HepG2 (cell line): ENCODE measurements at regions not wholly inside any gene's neighbourhood (a gene's known extent, or its start where the extent isn't known, plus 50 kb on each side); places are given as distances from the start of the nearest gene placed in this dataset.

Experiments
- ATAC-seq: fragments of 200-7000 bp; cut with Tn5 transposase; 3 replicates; pipeline ENCODE4 v1.9.1; 2020; ENCODE audit warnings: mild to moderate bottlenecking, moderate library complexity
- BruUV-seq: library from RNA; stranded (reverse); fragments of 400-500 nt; replicated peaks from 2 replicates; lab custom pipeline; 2021; lab: Mats Ljungman, UMichigan
- CTCF ChIA-PET: fragments of 300-600 bp; formaldehyde crosslinking; extraction: SDS; loops from one replicate; lab custom pipeline; 2021; ENCODE audit warnings: low total read pairs, inconsistent platforms, low intra/inter-chr PET ratio; lab: Yijun Ruan, JAX
- POLR2A ChIA-PET: fragments of 350-600 bp; sonication (Branson Sonifier 250); formaldehyde crosslinking; loops from one replicate; lab custom pipeline; 2020; ENCODE audit warnings: antibody characterized with exemption, inconsistent platforms; lab: Yijun Ruan, JAX
- DNase-seq: peaks from one replicate; pipeline ENCODE4 v3.0.0-alpha.2; 2015; ENCODE audit warnings: low spot score
- FAIRE-seq: peaks from 3 replicates; lab custom pipeline; 2011; peaks lifted over from hg19 to GRCh38; lab: Jason Lieb, UNC
- H2AFZ ChIP-seq: one replicate; pipeline ENCODE4 v1.6.1; 2011; ENCODE audit warnings: low read length, inconsistent platforms
- H3K27ac ChIP-seq: fragments of 300-600 bp; 3 replicates; pipeline ENCODE4 v1.8.0; 2011; ENCODE audit warnings: mixed run types, mild to moderate bottlenecking, mixed read lengths, low read length, inconsistent platforms; ENCODE audit not compliant: insufficient read depth; ENCODE audit errors: extremely low read length
- H3K27me3 ChIP-seq, 2 experiments: fragments of 200-600 bp in 1 of 2; 2 replicates in 1 of 2; 3 replicates in 1 of 2; pipeline versions ENCODE4 v1.6.0 to v1.8.0; 2011; ENCODE audit warnings: low read length in 2 of 2, mild to moderate bottlenecking in 2 of 2, moderate library complexity in 2 of 2, inconsistent platforms in 1 of 2; ENCODE audit not compliant: insufficient read depth in 2 of 2, control insufficient read depth in 1 of 2
- H3K36me3 ChIP-seq, 2 experiments: fragments of 200-600 bp in 1 of 2; replicated peaks in 1 of 2; 2 replicates in 1 of 2; 3 replicates in 1 of 2; pipeline versions ENCODE4 v1.5.1 to v1.8.0; 2011; ENCODE audit warnings: low read length in 2 of 2, inconsistent platforms in 1 of 2; ENCODE audit not compliant: insufficient read depth in 2 of 2, control insufficient read depth in 1 of 2
- H3K4me1 ChIP-seq: 2 replicates; pipeline ENCODE4 v1.5.1; 2012; ENCODE audit warnings: low read length, inconsistent platforms; ENCODE audit not compliant: insufficient read depth
- H3K4me2 ChIP-seq: 2 replicates; pipeline ENCODE4 v1.6.0; 2011; ENCODE audit warnings: low read depth, low read length, inconsistent platforms
- H3K4me3 ChIP-seq, 3 experiments: fragments of 200-600 bp in 1 of 3; sonication (generic), shearing (Covaris generic) in 1 of 3; replicated peaks in 1 of 3; 2 replicates each; pipeline ENCODE4 v1.5.1; 2011 to 2016; ENCODE audit warnings: low read length in 3 of 3, inconsistent platforms in 2 of 3, low read depth in 2 of 3, mild to moderate bottlenecking in 2 of 3, control low read depth in 1 of 3, mixed read lengths in 1 of 3; ENCODE audit not compliant: insufficient read depth in 1 of 3
- H3K79me2 ChIP-seq: one replicate; pipeline ENCODE4 v1.6.1; 2011; ENCODE audit warnings: low read length, inconsistent platforms; ENCODE audit not compliant: insufficient read depth
- H3K9ac ChIP-seq: 2 replicates; pipeline ENCODE4 v1.6.0; 2011; ENCODE audit warnings: mild to moderate bottlenecking, low read depth, low read length, inconsistent platforms; ENCODE audit not compliant: insufficient read depth
- H3K9me3 ChIP-seq: 2 replicates; pipeline ENCODE4 v1.5.1; 2012; ENCODE audit warnings: mild to moderate bottlenecking, low read length
- H4K20me1 ChIP-seq: 2 replicates; pipeline ENCODE4 v1.6.0; 2011; ENCODE audit warnings: inconsistent platforms, mild to moderate bottlenecking, low read length, moderate library complexity; ENCODE audit not compliant: insufficient read depth
- KDM2A ChIP-seq: sonication (generic); formaldehyde crosslinking; IDR thresholded peaks from 2 replicates; pipeline ENCODE4 v1.4.0; 2020; ENCODE audit warnings: low read depth, missing genetic modification reagents, borderline replicate concordance
- RAD51 ChIP-seq: fragments of 450-650 bp; IDR thresholded peaks from 2 replicates; pipeline ENCODE4 v1.6.1; 2016; ENCODE audit warnings: borderline replicate concordance
- ZEB1 ChIP-seq: IDR thresholded peaks from 2 replicates; pipeline ENCODE4 v1.6.1; 2012; ENCODE audit warnings: mild to moderate bottlenecking, low read depth, inconsistent platforms; ENCODE audit not compliant: insufficient replicate concordance
- ZNF12 ChIP-seq: sonication (generic); formaldehyde crosslinking; IDR thresholded peaks from 2 replicates; pipeline ENCODE4 v1.5.0; 2020; ENCODE audit warnings: missing genetic modification reagents
- ZNF720 ChIP-seq: sonication (generic); formaldehyde crosslinking; IDR thresholded peaks from 2 replicates; pipeline ENCODE4 v1.4.0; 2020; ENCODE audit warnings: missing genetic modification reagents
- WGBS: methylation state at CpG from one replicate; pipeline ENCODE4 v1.1.6; 2017; ENCODE audit warnings: low lambda C conversion rate; 5-methylcytosine and 5-hydroxymethylcytosine counted together
- in situ Hi-C: cut with HindIII; loops from 2 replicates; pipeline ENCODE4 v1.10.0; 2017; ENCODE audit warnings: low pct_unique_long_range_greater_than_20kb; ENCODE audit not compliant: extremely low pct_ligation_motif_present
- intact Hi-C: fragments of 100-400 bp; cut with micrococcal nuclease; formaldehyde crosslinking; loops from one replicate; pipeline ENCODE4 v1.10.0; 2022; ENCODE audit not compliant: unreplicated experiment

DNA sequence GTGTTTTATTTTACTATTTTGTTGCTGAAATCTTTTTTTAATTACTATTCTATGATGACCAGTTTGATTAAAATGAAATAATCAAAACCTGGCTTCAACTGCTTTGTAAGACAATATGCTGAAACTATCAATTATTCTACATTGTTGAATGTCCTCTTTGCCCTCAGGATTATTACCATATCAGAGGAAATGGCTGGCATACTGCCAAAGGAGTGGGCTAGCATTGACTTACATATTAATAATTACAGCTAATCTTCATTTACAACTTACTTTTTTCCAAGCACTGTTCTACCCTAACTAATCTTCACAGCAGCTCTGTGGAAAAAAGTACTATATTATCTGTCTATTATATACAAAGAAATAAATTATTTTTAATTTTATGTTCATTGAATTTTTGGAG is 560.5 kb downstream of the BCKDHB start (continued):
- TF ChIP-seq ZNF12 (CRISPR knock-in tag) (no peak), ZNF720 (CRISPR knock-in tag) (no peak), RAD51 (no peak)

DNA sequence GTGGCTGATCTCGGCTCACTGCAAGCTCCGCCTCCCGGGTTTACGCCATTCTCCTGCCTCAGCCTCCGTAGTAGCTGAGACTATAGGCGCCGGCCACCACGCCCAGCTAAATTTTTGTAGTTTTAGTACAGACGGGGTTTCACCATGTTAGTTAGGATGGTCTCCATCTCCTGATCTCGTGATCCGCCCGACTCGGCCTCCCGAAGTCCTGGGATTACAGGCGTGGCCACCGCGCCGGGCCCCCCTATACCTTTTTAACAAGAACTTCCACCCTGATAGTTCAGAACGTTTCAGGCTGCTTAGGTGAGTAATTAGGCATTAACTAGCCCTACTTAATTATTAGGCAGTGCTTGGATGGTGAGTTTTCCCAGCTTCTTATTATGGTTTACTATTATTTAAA is 552.5 kb downstream of the BCKDHB start:
- BruUV-seq = no TSS peak
- DNase-seq = no peak
- no peaks in the 10 kb centered on the region for H3K79me2 ChIP-seq
- H2AFZ ChIP-seq = no peak overlapping the region
- WGBS = 52% methylated on average over 19 of the region's 19 CpGs
- H3K4me3 ChIP-seq = no peak overlapping the region
- H3K27ac ChIP-seq = no peak overlapping the region
- in situ Hi-C loops = no loop called here
- ChIA-PET CTCF (no interaction called here), POLR2A (no interaction called here)
- FAIRE-seq = no peak
- TF ChIP-seq ZEB1 = no peak
- intact Hi-C loops = no loop called here
- H3K4me2 ChIP-seq = no peak overlapping the region
- no peaks in the 10 kb centered on the region for H3K4me1 ChIP-seq
- H3K36me3 ChIP-seq = no peaks in the 10 kb centered on the region
- ATAC-seq = no peak
- no peaks in the 10 kb centered on the region for H4K20me1 ChIP-seq
- H3K9ac ChIP-seq = no peak overlapping the region
- no peaks in the 10 kb centered on the region for H3K9me3 ChIP-seq
- no peaks in the 10 kb centered on the region; a peak in 1 of 5 replicates for H3K27me3 ChIP-seq

DNA sequence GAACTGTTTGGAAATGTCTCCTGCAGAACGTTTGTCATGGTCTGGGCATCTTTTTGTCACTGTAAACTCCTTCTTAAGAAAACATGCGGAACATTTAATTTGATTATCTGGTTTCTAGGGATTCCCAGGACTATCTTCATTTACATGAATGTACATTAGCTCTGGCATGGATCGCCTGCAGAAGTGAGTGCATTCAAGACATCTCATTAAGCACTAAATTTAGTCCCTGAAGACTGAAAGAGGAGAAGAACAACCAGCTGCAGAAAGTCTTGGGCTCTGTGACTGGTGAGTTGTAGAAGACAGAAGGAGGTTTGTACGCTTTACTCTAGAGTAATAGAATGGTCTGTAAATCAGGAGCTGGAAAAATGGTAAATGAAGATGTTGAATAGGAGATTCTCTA is 540.7 kb downstream of the BCKDHB start:
- POLR2A ChIA-PET = no interaction called here
- DNase-seq (no peak), ATAC-seq (no peak), FAIRE-seq (no peak)
- Histone ChIP-seq H3K27ac (no peak overlapping the region), H3K27me3 (no peaks in the 10 kb centered on the region), H3K79me2 (no peaks in the 10 kb centered on the region), H3K9ac (no peak overlapping the region), H3K4me2 (no peak overlapping the region), H3K9me3 (no peaks in the 10 kb centered on the region), H3K4me3 (no peak overlapping the region), H4K20me1 (no peaks in the 10 kb centered on the region), H3K36me3 (no peaks in the 10 kb centered on the region), H2AFZ (no peak overlapping the region), H3K4me1 (no peaks in the 10 kb centered on the region)
- no TSS peak for BruUV-seq
- intact Hi-C loops (no loop called here), in situ Hi-C loops (no loop called here)
- 7% methylated on average over 4 of the region's 4 CpGs for WGBS
- CTCF ChIA-PET = no interaction called here
- no peak for TF ChIP-seq KDM2A (CRISPR knock-in tag)
